GM12878 (cell line): ENCODE measurements at regions not wholly inside any gene's neighbourhood (a gene's known extent, or its start where the extent isn't known, plus 50 kb on each side); places are given as distances from the start of the nearest gene placed in this dataset.

Source experiments
- ATAC-seq: fragments of 200-7000 bp; cut with Tn5 transposase; 3 replicates; pipeline ENCODE4 v1.9.1; 2020; ENCODE audit warnings: mild to moderate bottlenecking, moderate library complexity
- BruUV-seq: library from RNA; stranded (reverse); fragments of 400-500 nt; replicated peaks from 2 replicates; lab custom pipeline; 2021; lab: Mats Ljungman, UMichigan
- CTCF ChIA-PET: fragments of 300-600 bp; sonication (Branson Sonifier 250); formaldehyde crosslinking; extraction: SDS; loops from one replicate; lab custom pipeline; 2021; ENCODE audit warnings: inconsistent platforms; lab: Yijun Ruan, JAX
- POLR2A ChIA-PET: fragments of 350-600 bp; formaldehyde crosslinking; extraction: SDS; loops from one replicate; lab custom pipeline; 2021; ENCODE audit warnings: inconsistent platforms; lab: Charles Lee
- RAD21 ChIA-PET: fragments of 300-600 bp; sonication (Branson Sonifier 250); formaldehyde crosslinking; loops from one replicate; lab custom pipeline; 2023; ENCODE audit warnings: antibody characterized with exemption; ENCODE audit not compliant: unreplicated experiment; lab: Charles Lee
- SMC1A ChIA-PET: fragments of 300-600 bp; sonication (Branson Sonifier 250); formaldehyde crosslinking; loops from one replicate; lab custom pipeline; 2023; ENCODE audit not compliant: unreplicated experiment, uncharacterized antibody; lab: Charles Lee
- DNase-seq: peaks from one replicate; pipeline ENCODE4 v3.0.0-alpha.2; 2011; ENCODE audit warnings: low read depth, low spot score
- FAIRE-seq: peaks from 3 replicates; lab custom pipeline; 2011; peaks lifted over from hg19 to GRCh38; lab: Jason Lieb, UNC
- H2AFZ ChIP-seq: 2 replicates; pipeline ENCODE4 v1.6.0; 2011; ENCODE audit warnings: low read depth, low read length, control low read depth; ENCODE audit not compliant: control insufficient read depth
- H3K27ac ChIP-seq: 2 replicates; pipeline ENCODE4 v1.5.1; 2011; ENCODE audit warnings: control low read depth; ENCODE audit not compliant: control insufficient read depth, insufficient read depth
- H3K27me3 ChIP-seq, 2 experiments: replicated peaks in 1 of 2; 2 replicates each; pipeline versions ENCODE4 v1.6.0 to v1.6.1; 2011; ENCODE audit warnings: low read length in 1 of 2; ENCODE audit not compliant: control insufficient read depth in 2 of 2, insufficient read depth in 2 of 2
- H3K36me3 ChIP-seq, 2 experiments: 2 replicates each; pipeline ENCODE4 v1.5.1; 2011; ENCODE audit warnings: low read length in 1 of 2; ENCODE audit not compliant: control insufficient read depth in 2 of 2, insufficient read depth in 2 of 2
- H3K4me1 ChIP-seq: 2 replicates; pipeline ENCODE4 v1.6.1; 2011; ENCODE audit warnings: mild to moderate bottlenecking, low read length, moderate library complexity, mixed read lengths; ENCODE audit not compliant: control insufficient read depth, insufficient read depth
- H3K4me2 ChIP-seq: 2 replicates; pipeline ENCODE4 v1.6.0; 2011; ENCODE audit warnings: control low read depth; ENCODE audit not compliant: control insufficient read depth, insufficient read depth
- H3K4me3 ChIP-seq: fragments of 200-600 bp; sonication (generic); 2 replicates; pipeline ENCODE4 v1.5.1; 2016
- H3K79me2 ChIP-seq: 2 replicates; pipeline ENCODE4 v1.6.0; 2011; ENCODE audit warnings: low read length; ENCODE audit not compliant: control insufficient read depth, insufficient read depth
- H3K9ac ChIP-seq: 2 replicates; pipeline ENCODE4 v1.8.0; 2011; ENCODE audit warnings: low read length, control low read depth, mixed read lengths; ENCODE audit not compliant: control insufficient read depth, insufficient read depth
- H3K9me3 ChIP-seq: replicated peaks from 3 replicates; pipeline ENCODE4 v1.5.1; 2011; ENCODE audit warnings: mild to moderate bottlenecking, low read length; ENCODE audit not compliant: control insufficient read depth, insufficient read depth
- H4K20me1 ChIP-seq: 2 replicates; pipeline ENCODE4 v1.6.0; 2011; ENCODE audit not compliant: control insufficient read depth, insufficient read depth
- CEBPB ChIP-seq, 2 experiments: fragments of 150-350 bp in 1 of 2; IDR thresholded peaks; 2 replicates each; pipeline ENCODE4 v1.6.1; 2012 to 2014; ENCODE audit warnings: low read depth in 2 of 2, low read length in 2 of 2, borderline replicate concordance in 1 of 2, inconsistent platforms in 1 of 2
- EGR1 ChIP-seq, 2 experiments: IDR thresholded peaks; 1 replicate in 1 of 2; 2 replicates in 1 of 2; pipeline ENCODE4 v1.6.1; 2011 to 2012; ENCODE audit warnings: low read depth in 2 of 2, low read length in 2 of 2, borderline replicate concordance in 1 of 2, mild to moderate bottlenecking in 1 of 2, moderate library complexity in 1 of 2
- EZH2 ChIP-seq: IDR thresholded peaks from 2 replicates; pipeline ENCODE4 v1.6.1; 2012; ENCODE audit warnings: low read depth, mild to moderate bottlenecking, control low read depth, inconsistent platforms, low read length, borderline replicate concordance; ENCODE audit not compliant: control insufficient read depth
- HDAC2 ChIP-seq: fragments of 200-600 bp; sonication (generic); IDR thresholded peaks from 2 replicates; pipeline ENCODE4 v1.6.1; 2017
- HDGF ChIP-seq: fragments of 450-650 bp; IDR thresholded peaks from 2 replicates; pipeline ENCODE4 v1.6.1; 2016; ENCODE audit warnings: antibody characterized with exemption
- JUND ChIP-seq: IDR thresholded peaks from 2 replicates; pipeline ENCODE4 v1.6.1; 2012; ENCODE audit warnings: low read depth, mild to moderate bottlenecking, low read length, improper control_type of control experiment, moderate library complexity
- MEF2A ChIP-seq: IDR thresholded peaks from 2 replicates; pipeline ENCODE4 v1.6.1; 2011; ENCODE audit warnings: low read depth, mild to moderate bottlenecking, low read length, moderate library complexity; ENCODE audit not compliant: insufficient read depth
- MLLT1 ChIP-seq: fragments of 450-650 bp; IDR thresholded peaks from 2 replicates; pipeline ENCODE4 v1.6.1; 2016; ENCODE audit warnings: mild to moderate bottlenecking
- PAX5 ChIP-seq: IDR thresholded peaks from 2 replicates; pipeline ENCODE4 v1.6.1; 2011; ENCODE audit warnings: low read depth, low read length, borderline replicate concordance
- POLR2AphosphoS2 ChIP-seq: IDR thresholded peaks from 2 replicates; pipeline ENCODE4 v1.6.1; 2011; ENCODE audit warnings: low read depth, mild to moderate bottlenecking, low read length, improper control_type of control experiment, moderate library complexity
- POU2F2 ChIP-seq: IDR thresholded peaks from 3 replicates; pipeline ENCODE4 v1.6.1; 2011; ENCODE audit warnings: low read depth, mild to moderate bottlenecking, low read length, borderline replicate concordance
- RAD21 ChIP-seq: IDR thresholded peaks from 2 replicates; pipeline ENCODE4 v1.6.1; 2011; ENCODE audit warnings: mild to moderate bottlenecking, low read depth, low read length, moderate library complexity; ENCODE audit not compliant: insufficient read depth
- RB1 ChIP-seq: fragments of 450-650 bp; formaldehyde crosslinking; IDR thresholded peaks from 2 replicates; pipeline ENCODE4 v1.6.1; 2017; ENCODE audit warnings: mild to moderate bottlenecking, borderline replicate concordance
- RELA ChIP-seq: fragments of 450-650 bp; IDR thresholded peaks from 2 replicates; pipeline ENCODE4 v1.8.0; 2014; ENCODE audit warnings: borderline replicate concordance; ENCODE audit not compliant: partially characterized antibody
- ZBTB4 ChIP-seq: fragments of 450-650 bp; formaldehyde crosslinking; IDR thresholded peaks from 2 replicates; pipeline ENCODE4 v1.4.0; 2022; ENCODE audit warnings: mild to moderate bottlenecking, moderate library complexity
- ZNF207 ChIP-seq: fragments of 450-650 bp; IDR thresholded peaks from 2 replicates; pipeline ENCODE4 v1.6.1; 2014; ENCODE audit warnings: antibody characterized with exemption, mild to moderate bottlenecking, borderline replicate concordance
- ZNF622 ChIP-seq: fragments of 450-650 bp; IDR thresholded peaks from 2 replicates; pipeline ENCODE4 v1.6.1; 2017; ENCODE audit warnings: mild to moderate bottlenecking, inconsistent platforms
- WGBS: methylation state at CpG from one replicate; pipeline ENCODE4 v1.1.6; 2016; ENCODE audit warnings: low lambda C conversion rate; ENCODE audit not compliant: insufficient replicate concordance, insufficient coverage; ENCODE audit errors: missing lambda C conversion rate; 5-methylcytosine and 5-hydroxymethylcytosine counted together
- in situ Hi-C: fragments of 300-500 bp; cut with MboI; formaldehyde crosslinking; loops from 9 replicates; pipeline ENCODE4 v1.14.3; 2018; ENCODE audit warnings: mixed read lengths
- intact Hi-C: fragments of 100-400 bp; cut with micrococcal nuclease; formaldehyde crosslinking; loops from one replicate; pipeline ENCODE4 v1.14.2; 2022; ENCODE audit not compliant: unreplicated experiment

- DNase-seq = no peak
- TF ChIP-seq POLR2AphosphoS2 = no peak
- no peak for TF ChIP-seq RELA
- TF ChIP-seq ZNF622 = no peak
- TF ChIP-seq EZH2 = no peak
- no peak for TF ChIP-seq POU2F2
- no peak for TF ChIP-seq EGR1 (IDR thresholded peaks at IDR 0.05; ENCODE audit: borderline replicate concordance in 1 of 2, low read depth in 2 of 2, low read length in 2 of 2)
- TF ChIP-seq JUND = no peak
- no peak for TF ChIP-seq ZBTB4
- TF ChIP-seq HDAC2 = no peak
- TF ChIP-seq PAX5 = no peak
- TF ChIP-seq CEBPB (IDR thresholded peaks at IDR 0.05; ENCODE audit: borderline replicate concordance in 1 of 2, low read depth in 2 of 2, low read length in 2 of 2) = no peak
- no peak for TF ChIP-seq RB1
- no peak for TF ChIP-seq HDGF
- TF ChIP-seq MEF2A = no peak
- no peak for TF ChIP-seq MLLT1
- TF ChIP-seq RAD21 = no peak
- no peak for TF ChIP-seq ZNF207
- H3K9ac ChIP-seq = no peak overlapping the region
- ChIA-PET SMC1A (interaction anchor here (1.3 kb wide), 1 partner anchor 9 kb away, joined by 3 read pairs; no protein-coding TSS in a partner anchor), RAD21 (no interaction called here), POLR2A (no interaction called here), CTCF (no interaction called here)
- BruUV-seq = no TSS peak
- H3K4me1 ChIP-seq = no peaks in the 10 kb centered on the region
- H3K27me3 ChIP-seq = no peaks in the 10 kb centered on the region
- intact Hi-C loops = no loop called here
- in situ Hi-C loops = no loop called here
- no peaks in the 10 kb centered on the region for H3K9me3 ChIP-seq
- H3K36me3 ChIP-seq = no peaks in the 10 kb centered on the region
- H3K4me2 ChIP-seq = no peak overlapping the region
- no peak for FAIRE-seq
- no peak overlapping the region for H3K4me3 ChIP-seq
- H4K20me1 ChIP-seq = no peaks in the 10 kb centered on the region
- no peaks in the 10 kb centered on the region for H3K79me2 ChIP-seq
- no peak overlapping the region for H2AFZ ChIP-seq
- no peak for ATAC-seq
- 25% methylated on average over 8 of the region's 8 CpGs for WGBS
- H3K27ac ChIP-seq = no peak overlapping the region
These were observed 273.0 kb upstream of the NFIA start for GRCh38 chr1:60809204-60809980.
